ENCODE measurements at regions not wholly inside any gene's neighbourhood (a gene's known extent, or its start where the extent isn't known, plus 50 kb on each side); places are given as distances from the start of the nearest gene placed in this dataset.
"Not testable (repeated sequence)": the region's sequence is repeated elsewhere in the genome, so short reads cannot be mapped to it uniquely, and the experiment has no call there.

DNA sequence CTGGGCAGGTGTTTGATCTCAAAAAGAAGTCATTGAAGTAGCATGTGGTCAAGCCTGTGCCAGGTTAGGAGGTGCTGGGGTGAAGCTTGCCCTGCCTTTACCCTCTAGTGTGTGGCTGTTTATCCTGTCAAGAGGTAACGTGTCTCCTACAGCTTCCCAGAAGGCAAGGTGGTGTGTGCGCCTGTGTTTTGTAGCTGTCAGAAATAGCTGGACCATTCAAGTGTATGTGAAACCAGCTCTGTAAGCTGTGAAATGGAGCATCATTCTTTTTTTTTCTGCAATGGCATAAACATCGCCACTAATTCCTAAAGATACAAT, 155.1 kb downstream of the BCL2L11 start:
- intact Hi-C loops (cut with DNase I); DNase-seq: not testable (repeated sequence)
- ATAC-seq: peak in 1 of 2 donors; percentile 24

GRCh38 chr2:111278133-111278532, 157.4 kb downstream of the BCL2L11 start:
- intact Hi-C loops (cut with DNase I); ATAC-seq; DNase-seq: not testable (repeated sequence)

DNA sequence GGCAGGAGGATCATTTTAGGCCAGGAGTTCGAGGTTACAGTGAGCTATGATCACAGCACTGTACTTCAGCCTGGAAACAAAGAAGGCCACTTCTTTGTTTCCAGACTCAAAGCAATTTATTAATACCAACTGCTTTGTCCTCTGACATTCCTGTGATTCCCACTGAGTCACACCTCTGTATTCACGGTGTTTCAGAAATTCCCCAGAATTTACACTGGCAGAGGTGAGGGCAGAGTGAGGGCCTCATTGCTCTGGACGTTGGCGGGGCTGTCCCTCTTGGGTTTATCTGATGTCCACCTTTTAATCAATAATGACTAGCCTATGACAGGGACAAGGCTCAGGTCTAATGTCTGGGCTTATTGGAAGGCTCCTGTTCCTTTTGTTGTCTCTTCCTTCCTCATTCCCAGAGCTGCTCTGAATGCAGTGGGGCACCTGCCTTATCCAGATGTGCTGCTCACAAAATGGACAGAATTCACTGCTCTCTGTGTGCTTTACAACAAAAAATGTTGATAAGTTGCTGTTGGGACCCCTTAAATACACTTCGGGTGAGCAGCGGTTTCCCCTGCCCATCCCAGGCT, 160.1 kb downstream of the BCL2L11 start:
- intact Hi-C loops (cut with DNase I); DNase-seq; ATAC-seq: not testable (repeated sequence)

GRCh38 chr2:111282162-111282561, 161.4 kb downstream of the BCL2L11 start:
- DNase-seq; ATAC-seq; intact Hi-C loops (cut with DNase I): not testable (repeated sequence)

- DNase-seq; intact Hi-C loops (cut with DNase I); ATAC-seq: not testable (repeated sequence)
These were observed 167.2 kb downstream of the BCL2L11 start for GRCh38 chr2:111287646-111288568.

- intact Hi-C loops (cut with DNase I); ATAC-seq; DNase-seq: not testable (repeated sequence)
These were observed 169.7 kb downstream of the BCL2L11 start for GRCh38 chr2:111290370-111290769.

GRCh38 chr2:111291566-111291965, 170.9 kb downstream of the BCL2L11 start:
- intact Hi-C loops (cut with DNase I); DNase-seq; ATAC-seq: not testable (repeated sequence)

DNA sequence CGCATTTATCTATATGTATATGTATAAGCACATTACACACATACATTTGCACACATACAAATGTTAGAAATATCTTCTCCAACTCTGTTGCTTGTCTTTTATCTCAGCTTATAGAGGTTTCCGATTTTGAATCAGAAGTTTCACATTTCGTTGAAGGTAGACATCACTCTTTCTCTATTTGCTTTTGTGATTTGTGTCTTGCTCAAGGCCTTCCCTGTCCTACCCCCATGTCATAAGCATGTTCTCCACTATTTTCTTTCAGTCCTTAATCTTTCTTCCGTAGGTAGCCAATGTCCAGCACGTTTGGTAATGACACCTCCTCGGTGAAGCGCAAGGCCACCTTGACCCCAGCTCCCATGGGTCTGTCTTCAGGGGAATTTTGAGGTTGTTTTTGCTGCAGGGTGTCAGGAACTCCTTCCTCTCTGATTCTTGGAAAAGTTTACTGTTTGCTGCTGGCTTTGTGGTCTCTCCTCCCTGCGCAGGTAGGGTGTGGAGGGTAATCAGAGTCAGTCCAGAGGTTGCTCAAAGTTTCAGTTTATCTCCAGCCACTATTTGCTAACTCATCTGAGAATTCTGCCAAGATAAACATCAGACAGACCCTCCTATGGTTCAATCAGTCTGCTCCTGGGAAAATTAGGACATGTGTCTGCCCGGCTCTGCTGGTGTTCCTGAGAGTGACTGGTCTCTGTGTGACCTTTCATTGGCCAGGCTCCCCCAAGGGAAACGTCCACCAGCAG, 171.7 kb downstream of the BCL2L11 start:
- ATAC-seq: peak; percentile 20 to 23
- DNase-seq; intact Hi-C loops (cut with DNase I): not testable (repeated sequence)

DNA sequence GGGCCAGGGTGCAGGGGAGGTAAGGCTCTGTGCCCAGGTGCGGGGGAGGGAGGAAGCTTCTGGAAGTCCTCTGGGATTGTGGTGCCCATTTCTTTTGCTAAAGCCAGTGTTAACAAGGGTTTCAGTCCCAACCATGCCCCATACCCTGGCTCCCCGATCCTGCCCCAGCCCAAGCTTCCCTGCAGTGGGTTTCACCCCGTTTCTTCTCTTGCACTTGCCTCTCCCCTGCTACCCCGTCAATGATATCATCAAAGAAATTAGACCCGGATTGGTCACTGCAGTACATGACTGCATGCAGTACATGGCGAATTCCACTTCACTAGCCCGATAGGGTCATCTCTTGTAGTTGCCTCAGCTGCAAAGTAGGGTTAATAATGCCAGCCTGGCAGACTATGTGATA, 174.0 kb downstream of the BCL2L11 start:
- DNase-seq; intact Hi-C loops (cut with DNase I); ATAC-seq: not testable (repeated sequence)

- ATAC-seq; DNase-seq; intact Hi-C loops (cut with DNase I): not testable (repeated sequence)
These were observed 175.5 kb downstream of the BCL2L11 start for GRCh38 chr2:111296122-111296804.

GRCh38 chr2:111297128-111297527, 176.4 kb downstream of the BCL2L11 start:
- intact Hi-C loops (cut with DNase I); ATAC-seq; DNase-seq: not testable (repeated sequence)

GRCh38 chr2:111298927-111299326, 178.2 kb downstream of the BCL2L11 start:
- DNase-seq; intact Hi-C loops (cut with DNase I); ATAC-seq: not testable (repeated sequence)

DNA sequence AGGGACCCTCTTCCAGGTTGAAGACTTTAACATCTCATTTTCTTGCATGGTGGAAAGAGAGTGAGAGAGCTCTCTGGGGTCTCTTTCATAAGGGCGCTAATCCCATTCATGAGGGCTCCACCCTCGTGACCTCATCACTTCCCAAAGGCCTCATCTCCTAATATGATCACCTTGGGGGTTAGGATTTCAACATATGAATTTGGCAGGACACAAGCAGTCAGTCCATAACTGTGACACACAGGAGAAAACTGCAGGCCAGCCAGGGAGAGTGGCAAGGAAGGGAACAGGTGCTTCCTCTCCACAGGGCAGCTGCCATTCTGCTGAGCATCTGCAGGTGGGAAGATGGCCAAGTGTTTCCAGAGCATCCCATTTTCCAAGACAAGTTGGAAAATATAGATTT, 178.9 kb downstream of the BCL2L11 start:
- DNase-seq; intact Hi-C loops (cut with DNase I): not testable (repeated sequence)
- ATAC-seq: peak in 1 of 2 donors; percentile 18

- DNase-seq; ATAC-seq; intact Hi-C loops (cut with DNase I): not testable (repeated sequence)
These were observed 181.0 kb downstream of the BCL2L11 start for GRCh38 chr2:111301677-111302076.

DNA sequence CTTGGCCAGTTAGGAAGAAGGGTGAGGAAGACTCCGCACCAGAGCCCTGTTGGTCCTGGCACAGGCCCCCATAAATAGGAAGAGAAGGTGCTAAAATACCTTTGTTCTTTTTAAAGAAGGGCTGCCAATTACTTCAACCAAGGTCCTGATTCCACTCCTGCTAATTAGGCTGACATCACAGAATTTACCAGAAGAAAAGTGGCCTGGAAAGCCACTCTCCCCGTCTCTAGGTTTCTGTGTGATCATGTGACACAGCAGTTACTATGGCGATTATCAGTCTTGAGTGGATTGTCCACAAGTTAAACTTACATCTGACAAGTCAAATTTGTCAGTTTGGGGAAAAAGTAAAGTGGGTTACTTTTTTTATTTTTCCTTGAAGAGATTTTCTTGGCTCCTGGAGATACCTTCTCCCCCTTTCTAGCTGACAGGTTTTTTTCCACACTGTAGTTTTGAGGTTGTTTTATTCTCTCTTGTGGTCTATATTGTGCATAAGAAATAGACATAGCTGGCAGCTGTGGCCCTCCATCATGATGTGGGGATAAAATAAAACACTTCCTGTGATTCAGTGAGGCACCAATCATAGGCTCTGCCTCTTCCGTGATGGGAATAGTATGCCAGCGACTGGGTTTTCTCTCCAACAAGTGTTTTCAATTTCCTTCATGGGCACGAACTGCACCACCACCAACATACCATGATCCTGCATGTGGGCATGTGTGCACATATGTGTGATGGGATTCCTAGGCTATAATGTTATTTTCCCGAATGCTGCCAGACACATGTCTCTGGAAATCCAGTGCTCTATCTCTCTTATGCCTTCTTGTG, 181.9 kb downstream of the BCL2L11 start:
- DNase-seq; intact Hi-C loops (cut with DNase I); ATAC-seq: not testable (repeated sequence)

DNA sequence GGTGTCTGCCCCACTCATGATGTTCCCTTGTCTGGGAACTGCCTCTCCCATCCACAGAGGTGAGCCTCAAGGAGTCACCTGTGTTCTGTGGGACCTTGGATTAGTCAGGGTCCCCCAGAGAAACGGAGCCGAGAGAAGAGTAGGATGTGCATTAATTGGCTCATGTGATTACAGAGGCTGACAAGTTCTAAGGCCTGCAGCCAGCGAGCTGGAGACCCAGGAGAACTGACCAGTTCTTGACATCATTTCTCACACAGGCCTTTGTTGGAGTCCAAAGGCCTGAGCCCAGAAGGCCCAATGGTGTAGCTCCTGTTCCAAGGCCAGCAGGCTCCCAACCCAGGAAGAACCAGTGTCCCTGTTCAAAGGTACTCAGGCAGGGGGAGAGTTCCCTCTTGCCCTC, 186.6 kb downstream of the BCL2L11 start:
- DNase-seq; intact Hi-C loops (cut with DNase I); ATAC-seq: not testable (repeated sequence)

DNA sequence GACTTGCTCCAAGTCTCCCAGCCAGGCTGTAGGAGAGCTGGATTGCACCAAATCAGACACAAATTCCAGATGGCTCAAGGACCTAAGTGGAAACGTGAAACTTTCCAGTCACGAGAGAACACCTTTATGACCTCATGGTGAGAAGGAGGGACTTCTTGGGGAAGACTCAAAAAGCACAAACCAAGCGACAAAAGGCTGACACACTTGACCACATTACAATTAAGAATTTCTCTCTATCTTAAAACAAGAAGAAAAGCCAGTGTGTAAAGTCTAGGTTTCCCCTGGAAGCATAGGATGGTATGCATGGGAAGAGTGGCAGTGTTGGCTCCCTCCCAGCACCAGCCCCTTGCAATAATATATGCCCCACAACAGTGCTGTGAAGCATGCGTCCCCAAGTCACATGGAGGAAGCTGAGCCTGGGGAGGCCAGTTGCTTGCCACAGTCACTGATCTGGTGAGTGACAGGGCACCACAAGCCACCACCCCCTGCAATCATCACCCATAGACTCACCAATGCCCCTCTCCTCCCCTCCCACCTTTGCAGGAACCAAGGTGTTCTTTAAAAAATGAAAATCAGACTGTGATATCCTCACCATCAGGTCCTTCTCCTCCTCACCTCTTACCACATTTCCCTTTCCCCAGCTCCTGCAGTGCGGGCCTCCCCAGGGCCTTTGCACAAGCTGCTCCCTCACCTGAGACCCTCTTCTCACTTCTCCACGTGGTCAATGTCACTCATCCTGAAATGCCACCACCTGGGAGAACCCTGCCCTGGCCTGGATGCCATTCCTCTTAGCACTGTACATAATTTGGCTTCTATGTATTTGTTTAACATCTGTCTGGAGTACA, 188.7 kb downstream of the BCL2L11 start:
- intact Hi-C loops (cut with DNase I); DNase-seq; ATAC-seq: not testable (repeated sequence)
